Loucy (cell line): ENCODE measurements at regions not wholly inside any gene's neighbourhood (a gene's known extent, or its start where the extent isn't known, plus 50 kb on each side); places are given as distances from the start of the nearest gene placed in this dataset.

Source experiments
- H2AFZ ChIP-seq: fragments of 200-600 bp; sonication (generic); 2 replicates; pipeline ENCODE4 v1.6.0; 2016; ENCODE audit warnings: antibody characterized with exemption, mild to moderate bottlenecking, low read length, moderate library complexity
- H3F3A ChIP-seq: fragments of 200-600 bp; 2 replicates; pipeline ENCODE4 v1.6.0; 2016; ENCODE audit warnings: antibody characterized with exemption, low read depth, mild to moderate bottlenecking
- H3K27me3 ChIP-seq: fragments of 200-600 bp; sonication (generic); 2 replicates; pipeline ENCODE4 v1.6.1; 2014; ENCODE audit warnings: low read length, mild to moderate bottlenecking; ENCODE audit not compliant: insufficient read depth, poor library complexity, severe bottlenecking
- H3K36me3 ChIP-seq: fragments of 200-600 bp; sonication (generic); 2 replicates; pipeline ENCODE4 v1.6.1; 2016; ENCODE audit warnings: low read length; ENCODE audit not compliant: insufficient read depth
- H3K4me1 ChIP-seq: fragments of 200-600 bp; sonication (generic); 2 replicates; pipeline ENCODE4 v1.5.1; 2014; ENCODE audit warnings: low read length, mild to moderate bottlenecking; ENCODE audit not compliant: insufficient read depth, poor library complexity, severe bottlenecking
- H3K4me2 ChIP-seq: fragments of 200-600 bp; sonication (generic); 2 replicates; pipeline ENCODE4 v1.6.0; 2014; ENCODE audit warnings: antibody characterized with exemption, low read length, low read depth, mild to moderate bottlenecking; ENCODE audit not compliant: poor library complexity, severe bottlenecking
- H3K4me3 ChIP-seq: fragments of 200-600 bp; sonication (generic); 2 replicates; pipeline ENCODE4 v1.5.1; 2014; ENCODE audit warnings: low read length, mild to moderate bottlenecking, mixed read lengths; ENCODE audit not compliant: poor library complexity, severe bottlenecking
- H3K79me2 ChIP-seq: fragments of 200-600 bp; sonication (generic); 2 replicates; pipeline ENCODE4 v1.6.1; 2014; ENCODE audit warnings: low read length; ENCODE audit not compliant: insufficient read depth
- H3K9ac ChIP-seq: fragments of 200-600 bp; sonication (generic); 2 replicates; pipeline ENCODE4 v1.6.0; 2014; ENCODE audit warnings: mild to moderate bottlenecking, low read depth, low read length, moderate library complexity; ENCODE audit not compliant: poor library complexity, severe bottlenecking
- H3K9me2 ChIP-seq: fragments of 200-600 bp; sonication (generic); replicated peaks from 2 replicates; pipeline ENCODE4 v1.6.1; 2016; ENCODE audit warnings: low read depth, low read length, mixed read lengths
- H3K9me3 ChIP-seq: fragments of 200-600 bp; sonication (generic); 2 replicates; pipeline ENCODE4 v1.6.1; 2014; ENCODE audit warnings: mild to moderate bottlenecking, antibody characterized with exemption, low read length, low read depth; ENCODE audit not compliant: insufficient read depth
- H4K20me1 ChIP-seq: fragments of 200-600 bp; sonication (generic); 2 replicates; pipeline ENCODE4 v1.6.0; 2014; ENCODE audit warnings: antibody characterized with exemption, low read length, mild to moderate bottlenecking; ENCODE audit not compliant: insufficient read depth, poor library complexity, severe bottlenecking
- CTCF ChIP-seq: fragments of 200-600 bp; sonication (generic); conservative IDR thresholded peaks from 2 replicates; pipeline ENCODE4 v1.5.1; 2014; ENCODE audit warnings: mild to moderate bottlenecking, antibody characterized with exemption, low read length
- EZH2phosphoT487 ChIP-seq: fragments of 200-600 bp; IDR thresholded peaks from 2 replicates; pipeline ENCODE4 v1.6.1; 2018; ENCODE audit warnings: antibody characterized with exemption, mild to moderate bottlenecking, moderate library complexity, borderline replicate concordance

- TF ChIP-seq EZH2phosphoT487 (no peak), CTCF (no peak)
- Histone ChIP-seq H3F3A (no peaks in the 10 kb centered on the region), H3K9me2 (no peaks in the 10 kb centered on the region), H3K27me3 (no peaks in the 10 kb centered on the region), H3K36me3 (no peaks in the 10 kb centered on the region), H3K9ac (no peak overlapping the region), H3K9me3 (no peaks in the 10 kb centered on the region), H2AFZ (no peak overlapping the region), H3K4me1 (no peaks in the 10 kb centered on the region), H3K4me3 (no peak overlapping the region), H3K4me2 (no peak overlapping the region), H4K20me1 (no peaks in the 10 kb centered on the region), H3K79me2 (no peaks in the 10 kb centered on the region)
Measured at GRCh38 chr7:52026140-52026539, 709.5 kb upstream of the COBL start.

- Histone ChIP-seq H3K36me3 (no peaks in the 10 kb centered on the region), H3F3A (no peaks in the 10 kb centered on the region), H3K9me2 (no peaks in the 10 kb centered on the region), H2AFZ (no peak overlapping the region), H3K4me2 (no peak overlapping the region), H3K4me1 (no peaks in the 10 kb centered on the region), H4K20me1 (no peaks in the 10 kb centered on the region), H3K4me3 (no peak overlapping the region), H3K9me3 (no peaks in the 10 kb centered on the region), H3K27me3 (no peaks in the 10 kb centered on the region), H3K9ac (no peak overlapping the region), H3K79me2 (no peaks in the 10 kb centered on the region)
- no peak for TF ChIP-seq EZH2phosphoT487
- TF ChIP-seq CTCF, result no peak
Measured at GRCh38 chr7:52021343-52021742, 704.7 kb upstream of the COBL start.

- TF ChIP-seq CTCF, result no peak; the same call in 1 of the 2 replicates
- TF ChIP-seq EZH2phosphoT487, result no peak
- H3K4me1 ChIP-seq, result no peaks in the 10 kb centered on the region
- no peak overlapping the region for H2AFZ ChIP-seq
- H3K4me3 ChIP-seq, result no peak overlapping the region
- no peaks in the 10 kb centered on the region for H3K79me2 ChIP-seq
- no peaks in the 10 kb centered on the region for H3F3A ChIP-seq
- H3K9me3 ChIP-seq, result no peaks in the 10 kb centered on the region
- H3K4me2 ChIP-seq, result no peak overlapping the region
- H3K9me2 ChIP-seq, result no peaks in the 10 kb centered on the region
- no peaks in the 10 kb centered on the region for H3K27me3 ChIP-seq
- no peaks in the 10 kb centered on the region for H4K20me1 ChIP-seq
- no peaks in the 10 kb centered on the region for H3K36me3 ChIP-seq
- H3K9ac ChIP-seq, result no peak overlapping the region
Measured at GRCh38 chr7:52018680-52019054, 702.1 kb upstream of the COBL start.
